Trophoblast cell (in vitro differentiated cells and primary cell): ENCODE measurements at regions not wholly inside any gene's neighbourhood (a gene's known extent, or its start where the extent isn't known, plus 50 kb on each side); places are given as distances from the start of the nearest gene placed in this dataset.

Source experiments
- DNase-seq, 2 donors: peaks; one replicate each; pipeline ENCODE4 v3.0.0-alpha.2; 2016
- H2AFZ ChIP-seq: 2 replicates; pipeline ENCODE4 v1.6.1; 2013; ENCODE audit warnings: low read length, moderate library complexity, mild to moderate bottlenecking; ENCODE audit not compliant: insufficient read depth, poor library complexity
- H2AK5ac ChIP-seq: 2 replicates; pipeline ENCODE4 v1.6.1; 2013; ENCODE audit warnings: mild to moderate bottlenecking, low read length
- H2BK120ac ChIP-seq: 2 replicates; pipeline ENCODE4 v1.6.1; 2013; ENCODE audit warnings: low read length, mild to moderate bottlenecking, moderate library complexity; ENCODE audit not compliant: insufficient read depth, poor library complexity
- H2BK12ac ChIP-seq: 2 replicates; pipeline ENCODE4 v1.6.1; 2013; ENCODE audit warnings: mild to moderate bottlenecking, low read length, moderate library complexity
- H2BK5ac ChIP-seq: 2 replicates; pipeline ENCODE4 v1.6.1; 2013; ENCODE audit warnings: low read length, low read depth, moderate library complexity, mild to moderate bottlenecking; ENCODE audit not compliant: poor library complexity
- H3K14ac ChIP-seq: 2 replicates; pipeline ENCODE4 v1.6.1; 2013; ENCODE audit warnings: mild to moderate bottlenecking, low read length
- H3K18ac ChIP-seq: 2 replicates; pipeline ENCODE4 v1.6.1; 2013; ENCODE audit warnings: mild to moderate bottlenecking, low read length
- H3K23ac ChIP-seq: 2 replicates; pipeline ENCODE4 v1.6.1; 2013; ENCODE audit warnings: low read length
- H3K27ac ChIP-seq: 2 replicates; pipeline ENCODE4 v1.5.1; 2013; ENCODE audit warnings: low read depth, mild to moderate bottlenecking, inconsistent platforms, low read length, moderate library complexity
- H3K27me3 ChIP-seq: 2 replicates; pipeline ENCODE4 v1.6.1; 2013; ENCODE audit warnings: inconsistent platforms, mild to moderate bottlenecking, low read length, moderate library complexity; ENCODE audit not compliant: insufficient read depth
- H3K36me3 ChIP-seq, 2 experiments: 1 replicate in 1 of 2; 2 replicates in 1 of 2; pipeline ENCODE4 v1.6.1; 2013; ENCODE audit warnings: low read length in 2 of 2, mild to moderate bottlenecking in 2 of 2, moderate library complexity in 1 of 2; ENCODE audit not compliant: insufficient read depth in 2 of 2, control insufficient read depth in 1 of 2
- H3K4ac ChIP-seq: 2 replicates; pipeline ENCODE4 v1.6.1; 2013; ENCODE audit warnings: low read depth, mild to moderate bottlenecking, low read length, moderate library complexity
- H3K4me1 ChIP-seq, 2 experiments: 1 replicate in 1 of 2; 2 replicates in 1 of 2; pipeline ENCODE4 v1.6.1; 2013; ENCODE audit warnings: low read length in 2 of 2, mild to moderate bottlenecking in 2 of 2, moderate library complexity in 1 of 2; ENCODE audit not compliant: insufficient read depth in 2 of 2, control insufficient read depth in 1 of 2
- H3K4me2 ChIP-seq: 2 replicates; pipeline ENCODE4 v1.6.1; 2013; ENCODE audit warnings: inconsistent platforms, mild to moderate bottlenecking, low read length, moderate library complexity
- H3K4me3 ChIP-seq: 2 replicates; pipeline ENCODE4 v1.5.1; 2013; ENCODE audit warnings: mild to moderate bottlenecking, low read depth, low read length, inconsistent platforms
- H3K79me1 ChIP-seq: one replicate; pipeline ENCODE4 v1.6.1; 2013; ENCODE audit warnings: low read length
- H3K79me2 ChIP-seq: 2 replicates; pipeline ENCODE4 v1.6.1; 2013; ENCODE audit warnings: low read length, mild to moderate bottlenecking; ENCODE audit not compliant: control insufficient read depth, insufficient read depth, poor library complexity
- H3K9ac ChIP-seq: 2 replicates; pipeline ENCODE4 v1.6.1; 2013; ENCODE audit warnings: mild to moderate bottlenecking, low read length
- H3K9me3 ChIP-seq: 2 replicates; pipeline ENCODE4 v1.6.1; 2013; ENCODE audit warnings: low read depth, mild to moderate bottlenecking, control low read depth, inconsistent platforms, low read length; ENCODE audit not compliant: insufficient read depth
- H4K12ac ChIP-seq: 2 replicates; pipeline ENCODE4 v1.6.1; 2013; ENCODE audit warnings: low read depth, mild to moderate bottlenecking, low read length, moderate library complexity
- H4K8ac ChIP-seq: 2 replicates; pipeline ENCODE4 v1.6.1; 2013; ENCODE audit warnings: low read depth, mild to moderate bottlenecking, low read length, moderate library complexity
- H4K91ac ChIP-seq: one replicate; pipeline ENCODE4 v1.6.1; 2013; ENCODE audit warnings: low read depth, mild to moderate bottlenecking, low read length, moderate library complexity
- WGBS: extraction: QIAGEN DNeasy Blood & Tissue Kit; methylation state at CpG from one replicate; pipeline ENCODE4 v1.1.7; 2013; ENCODE audit warnings: missing lambda C conversion rate; ENCODE audit not compliant: insufficient read length, insufficient coverage; ENCODE audit errors: extremely low coverage; 5-methylcytosine and 5-hydroxymethylcytosine counted together

DNA sequence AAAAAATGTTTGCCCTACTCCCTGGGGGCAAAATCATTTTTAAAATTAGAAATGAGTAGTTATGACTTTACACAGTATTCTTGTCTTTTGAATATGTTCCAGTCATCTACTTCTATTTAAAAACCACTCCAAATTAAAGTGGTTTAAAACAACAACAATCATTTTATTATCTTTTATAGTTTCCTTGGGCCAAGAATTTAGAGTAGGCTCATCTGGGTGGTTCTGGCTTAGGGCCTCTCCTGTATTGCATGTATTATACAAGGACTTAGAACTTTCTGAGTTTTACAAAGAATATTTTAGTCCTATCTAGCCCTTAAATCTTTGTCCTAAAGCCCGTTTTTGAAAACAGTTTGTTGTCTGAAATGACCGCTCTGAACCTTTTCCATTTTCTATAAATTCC is 132.5 kb upstream of the INTU start:
- Histone ChIP-seq H3K79me2 (no peaks in the 10 kb centered on the region), H4K12ac (no peak overlapping the region), H3K36me3 (no peaks in the 10 kb centered on the region), H2BK5ac (no peak overlapping the region), H3K79me1 (no peaks in the 10 kb centered on the region), H3K4me2 (no peak overlapping the region), H3K4ac (no peak overlapping the region), H2AK5ac (no peak overlapping the region), H3K27ac (no peak overlapping the region), H2BK12ac (no peak overlapping the region), H3K9ac (no peak overlapping the region), H3K4me3 (no peak overlapping the region), H2AFZ (no peak overlapping the region), H4K91ac (no peak overlapping the region), H3K18ac (no peak overlapping the region), H3K23ac (no peak overlapping the region), H4K8ac (no peak overlapping the region), H3K27me3 (no peaks in the 10 kb centered on the region), H3K9me3 (no peaks in the 10 kb centered on the region), H2BK120ac (no peak overlapping the region), H3K14ac (no peak overlapping the region), H3K4me1 (no peaks in the 10 kb centered on the region)
- no CpG with 5 or more reads among the region's 2 CpGs for WGBS
- DNase-seq, result no peak

DNA sequence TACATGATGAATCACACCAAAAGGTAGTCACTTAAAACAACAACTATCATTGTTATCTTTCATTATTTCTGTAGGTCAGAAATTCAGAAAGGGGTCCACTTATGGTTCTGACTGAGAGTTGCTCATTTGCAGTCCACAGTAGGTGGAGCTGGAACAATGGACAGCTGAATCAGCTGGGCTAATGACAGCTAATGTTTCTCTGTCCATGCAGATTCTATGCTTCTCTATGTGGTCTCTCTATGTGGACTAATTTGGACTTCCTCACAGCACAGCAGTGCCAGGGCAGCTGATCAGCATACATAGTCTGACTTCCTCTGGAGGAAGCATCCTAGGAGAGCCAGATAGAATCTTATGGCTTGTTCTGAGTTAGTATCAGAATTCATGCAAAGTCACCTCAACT is 131.7 kb upstream of the INTU start:
- no peak overlapping the region for H4K8ac ChIP-seq
- H3K27ac ChIP-seq, result no peak overlapping the region
- H3K9me3 ChIP-seq, result no peaks in the 10 kb centered on the region
- no peak overlapping the region for H2BK12ac ChIP-seq
- H3K4me2 ChIP-seq, result no peak overlapping the region
- no peak overlapping the region for H3K9ac ChIP-seq
- no peak overlapping the region for H3K4me3 ChIP-seq
- no peak overlapping the region for H2BK120ac ChIP-seq
- no peak overlapping the region for H3K14ac ChIP-seq
- DNase-seq, result no peak
- no peak overlapping the region for H2AFZ ChIP-seq
- no peak overlapping the region for H2BK5ac ChIP-seq
- no peak overlapping the region for H3K18ac ChIP-seq
- no peaks in the 10 kb centered on the region for H3K79me1 ChIP-seq
- H4K12ac ChIP-seq, result no peak overlapping the region
- H3K4ac ChIP-seq, result no peak overlapping the region
- no peaks in the 10 kb centered on the region for H3K27me3 ChIP-seq
- no peak overlapping the region for H4K91ac ChIP-seq
- H3K4me1 ChIP-seq, result no peaks in the 10 kb centered on the region
- H2AK5ac ChIP-seq, result no peak overlapping the region
- no peak overlapping the region for H3K23ac ChIP-seq
- no peaks in the 10 kb centered on the region for H3K36me3 ChIP-seq
- no peaks in the 10 kb centered on the region for H3K79me2 ChIP-seq

DNA sequence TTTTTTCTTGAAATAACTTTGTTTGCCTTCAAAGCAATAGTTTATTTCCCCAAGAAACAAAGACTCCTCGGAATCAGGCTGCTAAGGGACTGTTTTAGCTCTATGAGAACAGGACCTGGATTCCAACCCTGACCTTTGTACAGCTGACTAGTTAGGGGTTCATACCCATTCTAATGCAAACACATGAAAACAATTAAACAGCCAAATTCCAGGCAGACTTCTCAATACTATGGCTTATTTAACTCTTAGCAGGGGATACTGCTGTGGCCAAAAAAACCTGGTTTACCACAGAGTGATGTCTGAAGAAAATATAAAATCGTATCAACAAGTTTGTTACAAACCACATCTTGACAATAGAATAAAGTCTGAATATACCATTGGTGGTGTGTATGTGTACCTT is 129.6 kb upstream of the INTU start:
- no peak overlapping the region for H4K12ac ChIP-seq
- H3K27me3 ChIP-seq, result no peaks in the 10 kb centered on the region
- no peak overlapping the region for H3K4me2 ChIP-seq
- H3K79me1 ChIP-seq, result no peaks in the 10 kb centered on the region
- no peak overlapping the region for H2BK120ac ChIP-seq
- no peak overlapping the region for H2BK5ac ChIP-seq
- H3K18ac ChIP-seq, result no peak overlapping the region
- no peak overlapping the region for H2AFZ ChIP-seq
- H3K27ac ChIP-seq, result no peak overlapping the region
- no peak overlapping the region for H3K23ac ChIP-seq
- WGBS, result no CpG with 5 or more reads among the region's 2 CpGs
- H3K9ac ChIP-seq, result no peak overlapping the region
- no peaks in the 10 kb centered on the region for H3K4me1 ChIP-seq
- no peak overlapping the region for H4K91ac ChIP-seq
- H3K36me3 ChIP-seq, result no peaks in the 10 kb centered on the region
- H3K4ac ChIP-seq, result no peak overlapping the region
- no peak overlapping the region for H4K8ac ChIP-seq
- H3K79me2 ChIP-seq, result no peaks in the 10 kb centered on the region
- H2AK5ac ChIP-seq, result no peak overlapping the region
- H3K4me3 ChIP-seq, result no peak overlapping the region
- H3K9me3 ChIP-seq, result no peaks in the 10 kb centered on the region
- no peak overlapping the region for H3K14ac ChIP-seq
- DNase-seq, result no peak
- H2BK12ac ChIP-seq, result no peak overlapping the region

DNA sequence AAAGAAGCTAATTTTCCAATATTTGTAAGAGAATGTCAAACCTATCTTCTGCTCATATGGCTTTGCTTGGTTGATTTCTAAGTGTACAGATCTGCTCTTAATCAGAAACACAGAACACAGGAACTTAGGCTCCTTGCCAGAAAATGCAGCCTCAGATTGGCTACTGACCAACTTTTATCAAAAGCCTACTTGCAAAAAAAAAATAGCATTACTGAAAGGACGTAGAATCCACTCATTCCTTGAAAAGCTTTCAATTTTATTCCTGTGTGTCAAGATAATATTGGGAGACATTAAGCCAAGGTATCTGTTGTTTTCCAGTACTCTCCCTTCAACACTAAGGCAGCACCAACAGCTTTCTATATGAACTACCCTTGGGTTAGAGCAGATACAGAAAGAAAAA is 127.6 kb upstream of the INTU start:
- Histone ChIP-seq H4K12ac (no peak overlapping the region), H3K18ac (no peak overlapping the region), H3K79me1 (no peaks in the 10 kb centered on the region), H2AK5ac (no peak overlapping the region), H2AFZ (no peak overlapping the region), H3K14ac (no peak overlapping the region), H3K4me1 (no peaks in the 10 kb centered on the region), H3K9ac (no peak overlapping the region), H3K4me2 (no peak overlapping the region), H4K8ac (no peak overlapping the region), H3K27me3 (no peaks in the 10 kb centered on the region), H3K9me3 (no peaks in the 10 kb centered on the region), H3K23ac (no peak overlapping the region), H2BK5ac (no peak overlapping the region), H3K79me2 (no peaks in the 10 kb centered on the region), H3K36me3 (no peaks in the 10 kb centered on the region), H3K4ac (no peak overlapping the region), H2BK12ac (no peak overlapping the region), H2BK120ac (no peak overlapping the region), H4K91ac (no peak overlapping the region), H3K27ac (no peak overlapping the region), H3K4me3 (no peak overlapping the region)
- no CpG with 5 or more reads among the region's 1 CpG for WGBS
- DNase-seq, result no peak

DNA sequence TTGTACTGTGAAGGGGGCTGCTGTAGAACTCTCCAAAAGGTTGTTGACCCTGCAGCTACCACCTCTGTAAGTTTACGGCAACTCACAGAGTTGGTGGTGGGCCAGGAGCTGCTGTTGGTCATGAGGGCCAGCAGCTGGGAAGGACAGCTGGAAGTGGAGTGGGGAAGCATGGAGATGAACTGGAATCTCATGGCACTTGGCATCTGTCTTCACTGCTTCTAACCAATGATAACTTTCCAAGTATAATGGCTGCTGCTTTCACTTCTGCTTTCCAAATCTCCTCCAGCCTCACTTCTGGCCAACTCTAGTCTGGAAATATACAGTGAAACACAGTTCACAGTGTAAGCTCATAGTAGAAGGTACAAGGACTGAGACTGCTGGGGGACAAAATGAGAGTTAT is 126.5 kb upstream of the INTU start:
- Histone ChIP-seq H3K4me3 (no peak overlapping the region), H2BK120ac (no peak overlapping the region), H4K12ac (no peak overlapping the region), H3K23ac (no peak overlapping the region), H3K4ac (no peak overlapping the region), H2BK5ac (no peak overlapping the region), H3K36me3 (no peaks in the 10 kb centered on the region), H3K9ac (no peak overlapping the region), H3K4me1 (no peaks in the 10 kb centered on the region), H2AFZ (no peak overlapping the region), H3K79me1 (no peaks in the 10 kb centered on the region), H3K18ac (no peak overlapping the region), H3K9me3 (no peaks in the 10 kb centered on the region), H3K14ac (no peak overlapping the region), H2AK5ac (no peak overlapping the region), H3K79me2 (no peaks in the 10 kb centered on the region), H3K27me3 (no peaks in the 10 kb centered on the region), H4K8ac (no peak overlapping the region), H3K4me2 (no peak overlapping the region), H2BK12ac (no peak overlapping the region), H4K91ac (no peak overlapping the region), H3K27ac (no peak overlapping the region)
- WGBS, result no CpG with 5 or more reads among the region's 1 CpG
- DNase-seq, result no peak
